Heart right ventricle (tissue), 16 donors: ENCODE measurements at regions not wholly inside any gene's neighbourhood (a gene's known extent, or its start where the extent isn't known, plus 50 kb on each side); places are given as distances from the start of the nearest gene placed in this dataset.

Experiments
- ATAC-seq, 8 donors: fragments of 200-7000 bp; cut with Tn5 transposase; one replicate each; pipeline ENCODE4 v1.9.1; 2020; ENCODE audit warnings: mild to moderate bottlenecking in 8 of 8, moderate library complexity in 8 of 8, moderate number of reproducible peaks in 1 of 8
- DNase-seq, 2 donors: peaks; one replicate each; pipeline ENCODE4 v3.0.0-alpha.2; 2020
- H3K27ac ChIP-seq, 10 donors: fragments of 200-600 bp; sonication (generic) in 2 of 10; one replicate each; pipeline versions ENCODE4 v1.5.0 to v1.8.0; 2020 to 2022; ENCODE audit warnings: mild to moderate bottlenecking in 3 of 10
- H3K27me3 ChIP-seq, 7 donors: fragments of 200-600 bp; one replicate each; pipeline ENCODE4 v1.8.0; 2021 to 2022; ENCODE audit warnings: mild to moderate bottlenecking in 2 of 7
- H3K36me3 ChIP-seq, 9 donors: fragments of 200-600 bp; sonication (generic) in 1 of 9; one replicate each; pipeline versions ENCODE4 v1.5.0 to v1.8.0; 2020 to 2022; ENCODE audit warnings: mild to moderate bottlenecking in 2 of 9
- H3K4me1 ChIP-seq, 9 donors: fragments of 200-600 bp; sonication (generic) in 1 of 9; one replicate each; pipeline versions ENCODE4 v1.5.0 to v1.8.0; 2020 to 2022; ENCODE audit warnings: mild to moderate bottlenecking in 4 of 9
- H3K4me3 ChIP-seq, 10 donors: fragments of 200-600 bp; sonication (generic) in 2 of 10; one replicate each; pipeline versions ENCODE4 v1.5.0 to v1.8.0; 2020 to 2022; ENCODE audit warnings: mild to moderate bottlenecking in 7 of 10, moderate library complexity in 2 of 10
- H3K9me3 ChIP-seq, 11 donors: fragments of 200-600 bp in 10 of 11; sonication (generic) in 2 of 11; one replicate each; pipeline versions ENCODE4 v1.5.0 to v1.8.0; 2013 to 2022; ENCODE audit warnings: mild to moderate bottlenecking in 2 of 11, control low read depth in 1 of 11, moderate library complexity in 1 of 11
- WGBS, 2 donors: extraction: QIAGEN DNeasy Blood & Tissue Kit; methylation state at CpG; one replicate each; pipeline ENCODE4 v1.1.7; 2013; ENCODE audit warnings: inconsistent platforms in 1 of 2; 5-methylcytosine and 5-hydroxymethylcytosine counted together
- intact Hi-C, 10 donors: fragments of 100-400 bp; cut with DNase I; formaldehyde crosslinking; loops; one replicate each; pipeline versions ENCODE4 v1.11.1 to v1.14.2; 2022
- TF ChIP-seq, protein P1 (sequence below), 9 donors: fragments of 200-600 bp; sonication (generic) in 2 of 9; IDR thresholded peaks; one replicate each; pipeline versions ENCODE4 v1.5.0 to v1.8.0; 2021 to 2022; ENCODE audit warnings: antibody characterized with exemption in 9 of 9, mild to moderate bottlenecking in 5 of 9, moderate library complexity in 1 of 9
- donor health status: Arrhythmogenic right ventricular cardiomyopathy.
- donor health status: ischemic (EF 13 %, LVEDD 7.1; RV severe dilation, severe dysfunction).
- donor health status: healthy with polysubstance abuse.
- donor health status: DM: no; HTN: yes; CAD: no.
- donor health status: DM: no; HTN: no; CAD: no.
- donor health status: ischemic (EF 25% LVEDD 6.9; RV normal size, moderate dysfunction).
- donor health status: ischemic (EF 25% LVEDD 5.7; RV mildly dilated, moderate dysfunction).
- donor health status: healthy.
- donor health status: DM: yes; HTN: yes; CAD: no.
- donor health status: Ischemic cardiomyopathy.
- donor health status: ischemic (EF 35%, LVEDD 5.7; RV mildly dilated, moderate dysfunction).
- donor health status: nonischemic (EF 11% LVEDD 7.7; RV severe dilation, severe dysfunction).
- donor health status: DM: yes; HTN: yes; CAD: no.
- donor health status: PGD.
- donor health status: ischemic (EF 29% LVEDD 5.4; RV normal size, mild dysfunction).
- donor health status: nonischemic (EF 23%, LVEDD 6.1; RV moderate dilation, normal function).

DNA sequence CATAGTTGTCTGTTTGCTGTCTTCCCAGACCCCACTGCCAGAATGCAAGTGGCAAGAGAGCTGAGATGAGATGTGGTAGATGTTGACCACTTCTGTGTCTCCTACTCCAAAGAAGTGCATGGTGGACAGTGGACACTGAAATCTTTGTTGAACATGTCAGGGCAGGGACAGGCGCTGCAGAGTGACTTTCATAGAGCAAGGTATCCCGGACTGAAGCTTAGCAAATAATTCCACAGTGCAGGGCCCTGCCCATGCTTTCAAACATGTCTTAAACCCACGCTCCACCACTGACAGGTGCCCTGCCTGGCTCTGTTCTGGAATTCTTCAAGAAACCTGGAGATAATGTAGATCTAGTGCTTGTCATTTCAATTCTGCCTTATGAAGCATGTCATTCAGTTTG lies 470.5 kb upstream of the ID2 start:
- Histone ChIP-seq H3K36me3 (no peaks in the 10 kb centered on the region), H3K27me3 (no peaks in the 10 kb centered on the region), H3K27ac (no peak overlapping the region), H3K4me3 (no peak overlapping the region), H3K9me3 (peaks cover 0 to 41% (median 8%) of the 10 kb centered on the region in 11 donors), H3K4me1 (peaks cover 0 to 17% (median 0%) of the 10 kb centered on the region in 9 donors)
- TF ChIP-seq, protein P1, sequence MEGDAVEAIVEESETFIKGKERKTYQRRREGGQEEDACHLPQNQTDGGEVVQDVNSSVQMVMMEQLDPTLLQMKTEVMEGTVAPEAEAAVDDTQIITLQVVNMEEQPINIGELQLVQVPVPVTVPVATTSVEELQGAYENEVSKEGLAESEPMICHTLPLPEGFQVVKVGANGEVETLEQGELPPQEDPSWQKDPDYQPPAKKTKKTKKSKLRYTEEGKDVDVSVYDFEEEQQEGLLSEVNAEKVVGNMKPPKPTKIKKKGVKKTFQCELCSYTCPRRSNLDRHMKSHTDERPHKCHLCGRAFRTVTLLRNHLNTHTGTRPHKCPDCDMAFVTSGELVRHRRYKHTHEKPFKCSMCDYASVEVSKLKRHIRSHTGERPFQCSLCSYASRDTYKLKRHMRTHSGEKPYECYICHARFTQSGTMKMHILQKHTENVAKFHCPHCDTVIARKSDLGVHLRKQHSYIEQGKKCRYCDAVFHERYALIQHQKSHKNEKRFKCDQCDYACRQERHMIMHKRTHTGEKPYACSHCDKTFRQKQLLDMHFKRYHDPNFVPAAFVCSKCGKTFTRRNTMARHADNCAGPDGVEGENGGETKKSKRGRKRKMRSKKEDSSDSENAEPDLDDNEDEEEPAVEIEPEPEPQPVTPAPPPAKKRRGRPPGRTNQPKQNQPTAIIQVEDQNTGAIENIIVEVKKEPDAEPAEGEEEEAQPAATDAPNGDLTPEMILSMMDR (IDR thresholded peaks at IDR 0.05), result no peak
- DNase-seq (no peak), ATAC-seq (no peak)
- intact Hi-C loops, result no loop called here
- WGBS, 2 donors, result 87 to 91% methylated on average over 3 of the region's 3 CpGs

DNA sequence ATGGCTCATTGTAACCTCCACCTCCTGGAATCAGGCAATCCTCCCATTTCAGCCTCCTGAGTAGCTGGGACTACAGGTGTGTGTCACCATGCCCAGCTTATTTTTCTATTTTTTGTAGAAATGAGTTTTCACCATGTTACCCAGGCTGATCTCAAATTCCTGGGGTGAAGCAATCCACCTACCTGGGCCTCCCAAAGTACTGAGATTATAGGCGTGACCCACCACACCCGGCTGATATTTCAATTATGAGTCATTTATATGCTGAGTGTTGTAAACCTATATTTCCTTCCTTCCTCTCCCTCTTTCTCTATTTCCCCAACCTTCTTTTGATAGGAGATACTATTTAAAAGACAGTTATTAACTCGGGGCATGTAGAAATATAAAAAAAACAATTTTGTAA lies 469.6 kb upstream of the ID2 start:
- Histone ChIP-seq H3K9me3 (peaks cover 0 to 35% (median 8%) of the 10 kb centered on the region in 11 donors), H3K36me3 (no peaks in the 10 kb centered on the region), H3K4me3 (no peak overlapping the region), H3K27me3 (no peaks in the 10 kb centered on the region), H3K4me1 (peaks cover 0 to 19% (median 0%) of the 10 kb centered on the region in 9 donors), H3K27ac (no peak overlapping the region)
- no peak for DNase-seq
- intact Hi-C loops, result no loop called here
- no peak for ATAC-seq
- TF ChIP-seq, protein P1 (IDR thresholded peaks at IDR 0.05), result no peak
- 84 to 85% methylated on average over 3 of the region's 3 CpGs for WGBS, 2 donors

DNA sequence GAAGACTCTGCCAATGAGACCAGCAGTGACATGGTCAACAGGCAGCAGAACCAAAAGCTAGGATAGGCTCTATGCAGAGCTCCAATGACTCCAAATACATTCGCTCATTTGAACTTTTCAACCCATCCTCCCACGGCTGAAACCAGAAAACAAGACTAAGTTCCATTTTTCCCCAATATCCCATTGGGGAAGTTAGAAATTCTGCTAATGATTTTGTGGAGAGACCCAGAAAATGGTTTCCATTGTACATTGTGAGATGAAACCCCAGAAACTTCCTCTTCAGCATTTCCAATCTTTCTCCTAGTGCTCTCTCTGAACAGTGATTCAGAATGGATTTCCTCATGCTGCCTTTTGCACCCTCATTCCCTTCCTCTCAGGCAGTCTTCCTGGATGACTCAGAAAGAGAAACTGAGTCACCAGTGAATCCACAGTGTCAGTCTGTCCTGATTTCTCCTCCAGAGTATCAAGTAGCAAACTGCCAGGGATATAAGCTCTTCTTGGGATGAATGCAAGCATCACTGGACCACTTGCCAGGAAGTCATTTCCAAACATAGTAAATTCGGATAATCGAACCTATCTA lies 467.7 kb upstream of the ID2 start:
- 86 to 92% methylated on average over 4 of the region's 4 CpGs for WGBS, 2 donors
- H3K9me3 ChIP-seq, result peaks cover 0 to 16% (median 3%) of the 10 kb centered on the region in 11 donors
- ATAC-seq (no peak), DNase-seq (no peak)
- peaks cover 0 to 10% (median 3%) of the 10 kb centered on the region in 9 donors for H3K4me1 ChIP-seq
- H3K4me3 ChIP-seq, result no peak overlapping the region
- no peaks in the 10 kb centered on the region for H3K27me3 ChIP-seq
- intact Hi-C loops, result no loop called here
- TF ChIP-seq, protein P1 (IDR thresholded peaks at IDR 0.05), result no peak
- no peak overlapping the region for H3K27ac ChIP-seq
- no peaks in the 10 kb centered on the region for H3K36me3 ChIP-seq

DNA sequence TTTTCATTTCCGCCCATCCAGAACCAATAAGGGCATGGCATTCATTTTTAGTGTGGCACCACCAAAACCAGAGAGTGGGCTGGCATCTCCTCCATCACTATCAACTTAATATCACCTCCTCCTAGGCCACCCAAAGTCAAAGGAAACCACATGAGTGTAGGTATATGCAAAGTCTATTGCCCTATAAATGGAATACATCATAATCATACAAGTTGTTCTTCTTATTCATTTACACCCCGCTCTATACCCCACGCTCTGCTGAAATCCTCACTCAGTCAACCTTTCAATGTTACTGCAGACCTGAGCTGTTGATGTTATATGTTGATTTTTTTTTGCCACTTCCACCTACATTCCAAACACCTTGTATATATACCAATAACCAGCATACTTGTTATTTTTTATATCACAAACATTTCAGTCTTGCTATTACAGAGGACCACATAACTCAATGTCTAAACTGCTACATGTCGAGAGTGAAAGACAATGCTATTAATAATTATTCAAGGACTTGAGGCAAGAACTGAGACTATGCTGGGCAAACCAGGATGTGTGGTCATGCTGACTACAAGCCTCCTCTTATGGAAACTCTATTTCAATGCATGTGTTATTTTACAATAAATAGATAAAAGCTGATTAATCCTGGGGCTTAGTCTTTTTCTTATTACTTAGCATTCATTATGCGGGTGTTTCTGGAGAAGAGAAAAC lies 466.5 kb upstream of the ID2 start:
- DNase-seq, result no peak
- Histone ChIP-seq H3K27ac (no peak overlapping the region), H3K9me3 (peaks cover 0 to 4% (median 0%) of the 10 kb centered on the region in 11 donors), H3K4me3 (no peak overlapping the region), H3K27me3 (no peaks in the 10 kb centered on the region), H3K36me3 (no peaks in the 10 kb centered on the region), H3K4me1 (peaks cover 0 to 18% (median 3%) of the 10 kb centered on the region in 9 donors)
- TF ChIP-seq, protein P1 (IDR thresholded peaks at IDR 0.05), result no peak
- WGBS, 2 donors, result 90 to 91% methylated on average over 5 of the region's 5 CpGs
- no peak for ATAC-seq
- intact Hi-C loops, result no loop called here
